ENCODE measurements at regions not wholly inside any gene's neighbourhood (a gene's known extent, or its start where the extent isn't known, plus 50 kb on each side); places are given as distances from the start of the nearest gene placed in this dataset.
"Not testable (repeated sequence)": the region's sequence is repeated elsewhere in the genome, so short reads cannot be mapped to it uniquely, and the experiment has no call there.

DNA sequence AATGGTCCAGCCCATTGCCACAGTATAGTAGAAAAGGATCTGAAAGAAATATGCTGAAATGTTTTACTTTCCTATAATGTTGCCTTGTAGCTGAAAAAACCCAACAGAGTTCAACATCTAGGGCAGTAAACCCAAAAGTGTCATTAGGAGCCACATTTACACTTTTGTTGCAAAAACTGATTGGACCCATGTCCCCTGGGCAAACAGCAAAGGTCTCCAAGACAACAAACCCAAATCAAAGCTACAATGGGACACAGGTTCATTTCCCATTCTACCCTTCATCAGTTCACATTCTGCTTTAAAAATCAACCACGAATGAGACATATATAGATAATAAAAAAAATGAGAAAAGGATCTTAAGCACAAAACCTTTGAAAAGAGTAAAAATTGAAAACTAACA is 744.8 kb downstream of the PCDH17 start:
- Histone ChIP-seq H3K27me3 (ENCODE audit: control insufficient read depth, insufficient read depth, low read length) (no peaks in the 10 kb centered on the region), H3K9me3 (ENCODE audit: control insufficient read depth, low read depth, low read length) (no peaks in the 10 kb centered on the region), H3K9ac (ENCODE audit: low read length) (no peak overlapping the region), H3K36me3 (ENCODE audit: control insufficient read depth, low read depth, low read length) (no peaks in the 10 kb centered on the region), H3K27ac (ENCODE audit: low read length) (no peak overlapping the region), H3K4me1 (ENCODE audit: control insufficient read depth, low read depth, low read length) (no peaks in the 10 kb centered on the region), H3K4me3 (ENCODE audit: low read length) (no peak overlapping the region)

DNA sequence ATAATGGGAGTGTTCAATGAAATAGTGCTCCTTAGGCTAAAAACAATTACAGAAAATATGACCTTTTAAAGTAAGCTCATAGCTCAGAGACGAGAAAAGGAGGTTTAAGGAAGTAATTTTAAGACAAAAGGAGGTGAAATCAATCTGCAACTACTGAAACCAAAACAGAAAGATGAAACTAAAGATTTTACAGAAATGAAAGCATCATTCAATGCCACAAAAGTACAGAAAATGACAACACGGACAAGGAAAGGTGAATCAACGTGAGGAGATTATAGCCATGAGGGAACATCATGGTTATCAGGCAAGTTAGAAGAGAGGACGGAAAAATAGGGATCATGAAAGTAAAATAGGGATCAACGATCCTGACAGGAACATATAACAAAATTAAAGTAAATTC is 745.2 kb downstream of the PCDH17 start:
- H3K9ac ChIP-seq (ENCODE audit: low read length): no peak overlapping the region
- no peak overlapping the region for H3K27ac ChIP-seq (ENCODE audit: low read length)
- H3K4me1 ChIP-seq (ENCODE audit: control insufficient read depth, low read depth, low read length): no peaks in the 10 kb centered on the region
- H3K36me3 ChIP-seq (ENCODE audit: control insufficient read depth, low read depth, low read length): no peaks in the 10 kb centered on the region
- H3K9me3 ChIP-seq (ENCODE audit: control insufficient read depth, low read depth, low read length): no peaks in the 10 kb centered on the region
- no peaks in the 10 kb centered on the region for H3K27me3 ChIP-seq (ENCODE audit: control insufficient read depth, insufficient read depth, low read length)
- no peak overlapping the region for H3K4me3 ChIP-seq (ENCODE audit: low read length)

DNA sequence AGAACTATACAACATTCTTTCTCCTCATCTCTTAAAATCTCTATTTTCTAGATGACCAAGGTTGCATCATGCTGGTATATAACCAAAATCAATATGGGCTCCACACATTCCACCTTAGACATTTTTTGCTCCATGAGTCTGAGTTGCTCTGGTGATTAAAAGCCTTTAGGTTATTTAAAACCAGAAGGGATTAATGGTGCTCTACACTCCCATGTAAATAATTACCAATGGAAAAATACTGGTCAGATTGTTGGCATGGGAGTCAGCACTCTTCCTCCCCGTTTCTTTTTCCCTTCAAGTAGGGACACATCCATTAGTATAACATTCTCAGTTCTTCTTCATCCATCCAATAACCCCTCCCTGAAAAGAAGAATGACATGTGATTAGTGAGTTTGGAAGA is 747.7 kb downstream of the PCDH17 start:
- H3K9ac ChIP-seq (ENCODE audit: low read length): no peak overlapping the region
- H3K4me1 ChIP-seq (ENCODE audit: control insufficient read depth, low read depth, low read length): no peaks in the 10 kb centered on the region
- H3K9me3 ChIP-seq (ENCODE audit: control insufficient read depth, low read depth, low read length): no peaks in the 10 kb centered on the region
- H3K4me3 ChIP-seq (ENCODE audit: low read length): no peak overlapping the region
- H3K36me3 ChIP-seq (ENCODE audit: control insufficient read depth, low read depth, low read length): no peaks in the 10 kb centered on the region
- H3K27ac ChIP-seq (ENCODE audit: low read length): no peak overlapping the region
- no peaks in the 10 kb centered on the region for H3K27me3 ChIP-seq (ENCODE audit: control insufficient read depth, insufficient read depth, low read length)

DNA sequence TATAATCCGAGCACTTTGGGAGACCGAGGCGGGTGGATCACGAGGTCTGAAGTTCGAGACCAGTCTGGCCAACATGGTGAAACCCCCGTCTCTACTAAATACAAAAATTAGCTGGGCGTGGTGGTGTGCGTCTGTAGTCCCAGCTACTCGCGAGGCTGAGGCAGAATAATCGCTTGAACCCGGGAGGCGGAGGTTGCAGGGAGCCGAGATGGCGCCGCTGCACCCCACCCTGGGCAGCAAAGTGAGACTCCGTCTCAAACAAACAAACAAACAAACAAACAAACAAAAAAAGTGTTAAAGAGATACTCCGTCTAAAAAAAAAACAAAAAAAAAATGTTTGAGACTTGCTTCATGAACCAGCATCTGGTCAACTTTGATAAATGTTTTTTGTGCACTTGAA is 753.8 kb downstream of the PCDH17 start:
- H3K36me3 ChIP-seq (ENCODE audit: control insufficient read depth, low read depth, low read length); H3K4me1 ChIP-seq (ENCODE audit: control insufficient read depth, low read depth, low read length); H3K27me3 ChIP-seq (ENCODE audit: control insufficient read depth, insufficient read depth, low read length); H3K27ac ChIP-seq (ENCODE audit: low read length); H3K9ac ChIP-seq (ENCODE audit: low read length); H3K4me3 ChIP-seq (ENCODE audit: low read length); H3K9me3 ChIP-seq (ENCODE audit: control insufficient read depth, low read depth, low read length): not testable (repeated sequence)

DNA sequence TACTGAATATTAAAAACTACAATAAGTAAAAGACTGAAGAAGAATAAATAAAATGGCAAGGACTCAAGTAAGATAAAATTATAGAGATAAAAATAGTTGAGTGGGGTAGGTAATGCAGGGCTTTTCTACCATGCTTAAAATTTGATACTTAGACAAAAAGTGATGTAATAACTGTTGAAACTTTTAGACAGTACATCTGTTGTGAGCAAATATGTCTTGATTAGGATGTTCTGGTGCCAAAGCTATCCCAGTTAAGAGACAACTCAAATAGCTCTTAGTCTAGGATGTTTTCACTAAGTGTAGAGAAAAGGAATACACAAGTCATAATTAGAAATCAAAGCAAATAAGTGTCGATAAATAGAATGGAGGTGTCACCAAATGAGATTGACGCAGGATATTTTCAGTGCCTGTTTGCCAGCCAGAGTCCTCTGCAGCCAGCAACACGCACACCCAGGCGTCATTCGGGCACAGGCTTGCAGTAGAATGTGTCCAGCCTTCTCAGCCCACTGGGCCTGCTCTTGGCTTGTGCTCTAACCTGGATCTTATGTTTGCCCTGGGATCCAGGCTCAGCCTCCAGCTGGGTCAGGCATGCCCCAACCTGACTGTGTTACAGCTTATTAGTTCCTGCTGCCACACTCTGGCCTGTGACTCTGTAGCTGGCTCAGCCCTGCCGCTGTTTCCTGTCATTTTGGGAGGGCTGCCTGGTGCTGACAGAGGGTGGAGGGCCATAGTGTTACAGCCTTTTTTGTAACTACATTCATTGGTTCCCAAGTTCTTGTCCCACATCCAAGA is 766.2 kb downstream of the PCDH17 start:
- no peaks in the 10 kb centered on the region for H3K27me3 ChIP-seq (ENCODE audit: control insufficient read depth, insufficient read depth, low read length)
- H3K9me3 ChIP-seq (ENCODE audit: control insufficient read depth, low read depth, low read length): peaks cover 7% of the 10 kb centered on the region
- H3K36me3 ChIP-seq (ENCODE audit: control insufficient read depth, low read depth, low read length): no peaks in the 10 kb centered on the region
- no peak overlapping the region for H3K9ac ChIP-seq (ENCODE audit: low read length)
- H3K4me1 ChIP-seq (ENCODE audit: control insufficient read depth, low read depth, low read length): no peaks in the 10 kb centered on the region
- H3K4me3 ChIP-seq (ENCODE audit: low read length): no peak overlapping the region
- H3K27ac ChIP-seq (ENCODE audit: low read length): no peak overlapping the region

DNA sequence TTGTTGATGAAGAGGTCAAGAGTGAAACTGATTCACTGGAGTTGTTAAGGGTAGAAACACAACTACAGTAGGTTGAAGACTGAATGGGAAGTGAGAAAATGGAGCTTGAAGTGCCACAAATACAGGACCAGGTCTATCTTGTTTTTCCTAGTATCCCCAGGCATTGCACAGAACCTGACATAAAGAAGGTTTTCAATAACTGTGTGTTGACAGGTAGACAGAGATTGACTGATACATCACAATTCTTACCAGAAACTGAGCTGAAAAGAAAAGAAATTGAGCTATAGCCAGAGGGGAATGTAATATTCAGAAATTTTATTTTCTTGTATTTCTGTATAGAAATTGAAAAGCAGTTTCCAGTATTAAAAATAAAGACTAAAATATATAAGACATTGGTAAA is 767.7 kb downstream of the PCDH17 start:
- H3K36me3 ChIP-seq (ENCODE audit: control insufficient read depth, low read depth, low read length): no peaks in the 10 kb centered on the region
- H3K4me3 ChIP-seq (ENCODE audit: low read length): no peak overlapping the region
- peaks cover 7% of the 10 kb centered on the region for H3K9me3 ChIP-seq (ENCODE audit: control insufficient read depth, low read depth, low read length)
- no peaks in the 10 kb centered on the region for H3K27me3 ChIP-seq (ENCODE audit: control insufficient read depth, insufficient read depth, low read length)
- H3K27ac ChIP-seq (ENCODE audit: low read length): no peak overlapping the region
- H3K4me1 ChIP-seq (ENCODE audit: control insufficient read depth, low read depth, low read length): no peaks in the 10 kb centered on the region
- no peak overlapping the region for H3K9ac ChIP-seq (ENCODE audit: low read length)

DNA sequence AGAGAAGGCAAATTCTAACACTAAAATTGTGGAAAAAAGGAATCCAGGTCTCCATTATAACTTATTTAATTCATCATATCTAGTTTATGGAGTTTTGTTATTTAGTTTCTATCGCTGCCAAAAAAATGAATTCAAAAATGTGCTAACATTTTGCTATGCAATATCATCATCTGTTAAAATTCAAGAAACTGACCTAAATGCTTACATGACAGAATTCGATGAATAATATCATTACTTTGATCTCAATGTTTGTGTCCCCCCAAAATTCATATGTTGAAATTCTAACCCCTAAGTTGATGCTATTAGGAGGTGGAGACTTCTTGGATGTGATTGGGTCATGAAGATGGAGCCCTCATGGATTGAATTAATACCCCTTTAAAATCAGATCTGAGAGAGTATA is 775.0 kb downstream of the PCDH17 start:
- H3K9me3 ChIP-seq (ENCODE audit: control insufficient read depth, low read depth, low read length): no peaks in the 10 kb centered on the region
- no peaks in the 10 kb centered on the region for H3K4me1 ChIP-seq (ENCODE audit: control insufficient read depth, low read depth, low read length)
- H3K36me3 ChIP-seq (ENCODE audit: control insufficient read depth, low read depth, low read length): no peaks in the 10 kb centered on the region
- no peak overlapping the region for H3K4me3 ChIP-seq (ENCODE audit: low read length)
- no peaks in the 10 kb centered on the region for H3K27me3 ChIP-seq (ENCODE audit: control insufficient read depth, insufficient read depth, low read length)
- no peak overlapping the region for H3K9ac ChIP-seq (ENCODE audit: low read length)
- no peak overlapping the region for H3K27ac ChIP-seq (ENCODE audit: low read length)

DNA sequence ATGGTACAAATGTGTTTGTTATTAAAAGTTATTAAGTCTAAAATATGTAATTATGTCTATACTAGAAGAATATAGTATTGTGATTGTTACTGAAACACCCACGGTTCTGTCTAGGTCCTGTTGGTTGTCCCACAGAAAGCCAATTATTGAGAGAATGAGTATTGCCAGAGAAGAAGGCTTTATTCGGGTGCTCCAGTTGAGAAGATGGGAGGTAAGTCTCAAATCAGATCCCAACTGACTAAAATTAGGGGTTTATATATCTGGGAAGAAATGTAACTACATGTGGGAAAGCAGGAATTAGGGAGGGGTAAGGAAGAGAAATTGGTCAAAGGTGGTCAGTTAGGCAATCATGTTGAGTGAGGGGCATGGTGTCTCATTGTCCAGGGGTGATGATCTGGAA is 798.4 kb downstream of the PCDH17 start:
- H3K27me3 ChIP-seq (ENCODE audit: control insufficient read depth, insufficient read depth, low read length): no peaks in the 10 kb centered on the region
- no peak overlapping the region for H3K4me3 ChIP-seq (ENCODE audit: low read length)
- H3K4me1 ChIP-seq (ENCODE audit: control insufficient read depth, low read depth, low read length): no peaks in the 10 kb centered on the region
- H3K36me3 ChIP-seq (ENCODE audit: control insufficient read depth, low read depth, low read length): no peaks in the 10 kb centered on the region
- H3K9ac ChIP-seq (ENCODE audit: low read length): no peak overlapping the region
- H3K27ac ChIP-seq (ENCODE audit: low read length): no peak overlapping the region
- peaks cover 18% of the 10 kb centered on the region for H3K9me3 ChIP-seq (ENCODE audit: control insufficient read depth, low read depth, low read length)

DNA sequence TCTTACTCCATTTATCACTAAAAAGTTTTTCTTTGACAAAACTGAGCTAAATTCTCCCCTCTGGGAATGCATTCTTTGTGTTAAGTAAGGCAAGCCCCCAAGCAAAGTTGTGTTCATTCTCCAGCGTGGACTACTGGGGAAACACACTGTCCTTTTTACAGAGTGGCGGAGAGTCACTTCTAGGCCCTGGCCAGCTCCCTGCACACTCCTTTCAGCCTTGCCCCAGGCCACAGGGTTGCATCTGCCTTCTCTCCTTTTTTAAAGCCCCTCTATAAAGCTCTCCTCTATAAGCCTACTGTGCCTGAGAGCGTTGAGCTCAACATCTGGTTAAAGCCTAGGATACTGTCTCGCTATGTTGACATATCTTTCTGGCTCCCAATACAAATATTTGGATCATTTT is 803.4 kb downstream of the PCDH17 start:
- no peak overlapping the region for H3K9ac ChIP-seq (ENCODE audit: low read length)
- no peaks in the 10 kb centered on the region for H3K36me3 ChIP-seq (ENCODE audit: control insufficient read depth, low read depth, low read length)
- peaks cover 8% of the 10 kb centered on the region for H3K9me3 ChIP-seq (ENCODE audit: control insufficient read depth, low read depth, low read length)
- no peaks in the 10 kb centered on the region for H3K27me3 ChIP-seq (ENCODE audit: control insufficient read depth, insufficient read depth, low read length)
- H3K4me1 ChIP-seq (ENCODE audit: control insufficient read depth, low read depth, low read length): no peaks in the 10 kb centered on the region
- no peak overlapping the region for H3K27ac ChIP-seq (ENCODE audit: low read length)
- H3K4me3 ChIP-seq (ENCODE audit: low read length): no peak overlapping the region

DNA sequence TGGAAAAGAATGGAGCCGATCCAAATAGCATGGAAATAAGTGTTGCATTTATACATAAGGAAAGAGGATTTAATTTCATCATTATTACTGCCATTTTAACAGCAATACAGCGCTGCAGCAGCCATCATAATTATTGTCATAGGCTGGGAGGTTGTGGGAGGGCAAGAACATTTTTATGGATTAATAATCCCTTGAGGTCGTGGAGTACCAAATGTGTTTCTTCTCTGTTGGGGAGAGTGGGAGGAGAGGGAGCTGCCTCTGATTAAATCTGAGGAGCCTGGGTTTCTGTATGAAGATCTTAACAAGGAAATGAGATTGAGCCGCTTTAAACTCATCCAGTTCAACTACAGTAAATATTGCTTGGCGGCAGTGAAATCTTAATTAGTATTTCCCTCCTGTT is 805.9 kb downstream of the PCDH17 start:
- no peaks in the 10 kb centered on the region for H3K9me3 ChIP-seq (ENCODE audit: control insufficient read depth, low read depth, low read length)

DNA sequence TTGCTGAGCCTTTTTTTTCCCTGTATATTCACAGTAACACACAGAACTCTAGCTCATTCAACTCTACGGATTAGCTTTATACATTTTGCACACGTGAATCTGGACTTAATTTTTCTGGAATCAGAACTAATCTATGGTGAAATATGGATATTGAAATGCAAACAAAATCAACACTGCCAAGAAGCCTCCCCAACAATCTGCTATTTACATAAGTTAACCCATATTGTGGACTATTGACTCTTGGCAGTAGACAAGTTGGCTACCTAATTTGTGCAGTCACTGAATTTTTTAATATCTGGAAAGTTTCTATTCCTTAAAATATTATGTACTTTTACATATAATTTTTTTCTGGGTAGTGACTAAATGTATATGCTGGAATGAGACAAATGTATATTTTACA is 815.4 kb downstream of the PCDH17 start:
- Histone ChIP-seq H3K36me3 (ENCODE audit: control insufficient read depth, low read depth, low read length) (no peaks in the 10 kb centered on the region), H3K9ac (ENCODE audit: low read length) (no peak overlapping the region), H3K4me1 (ENCODE audit: control insufficient read depth, low read depth, low read length) (peaks cover 5% of the 10 kb centered on the region), H3K9me3 (ENCODE audit: control insufficient read depth, low read depth, low read length) (no peaks in the 10 kb centered on the region), H3K27ac (ENCODE audit: low read length) (no peak overlapping the region), H3K4me3 (ENCODE audit: low read length) (no peak overlapping the region), H3K27me3 (ENCODE audit: control insufficient read depth, insufficient read depth, low read length) (no peaks in the 10 kb centered on the region)

More for the DNA sequence above, 805.9 kb downstream of the PCDH17 start:
- Histone ChIP-seq H3K9ac (ENCODE audit: low read length) (no peak overlapping the region), H3K4me3 (ENCODE audit: low read length) (no peak overlapping the region), H3K36me3 (ENCODE audit: control insufficient read depth, low read depth, low read length) (no peaks in the 10 kb centered on the region), H3K27ac (ENCODE audit: low read length) (no peak overlapping the region), H3K4me1 (ENCODE audit: control insufficient read depth, low read depth, low read length) (no peaks in the 10 kb centered on the region), H3K27me3 (ENCODE audit: control insufficient read depth, insufficient read depth, low read length) (no peaks in the 10 kb centered on the region)

DNA sequence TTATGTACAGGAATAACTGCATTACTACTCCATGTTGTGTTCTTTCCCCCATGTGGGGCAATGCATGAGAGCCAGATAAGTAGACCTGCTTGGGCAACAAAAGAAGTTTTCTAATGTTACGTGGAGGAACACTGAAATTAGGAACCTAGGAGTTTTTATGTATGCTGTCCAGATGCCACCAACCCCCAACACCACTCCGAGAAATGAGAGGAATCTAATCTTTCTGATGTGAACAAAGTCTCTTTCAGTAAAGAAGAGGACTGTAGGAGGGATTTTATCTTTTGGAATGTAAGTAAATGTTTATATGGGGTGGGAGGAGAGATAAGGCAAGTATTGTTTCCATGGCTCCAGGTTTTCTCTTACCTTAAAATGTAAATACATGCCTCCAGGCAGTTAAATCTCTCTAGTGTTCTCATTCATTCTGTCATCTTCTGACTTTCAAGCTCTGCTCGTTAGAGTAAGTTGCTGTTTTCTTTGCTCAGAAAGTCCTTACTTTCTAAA is 820.6 kb downstream of the PCDH17 start:
- H3K36me3 ChIP-seq (ENCODE audit: control insufficient read depth, low read depth, low read length): no peaks in the 10 kb centered on the region
- H3K27ac ChIP-seq (ENCODE audit: low read length): no peak overlapping the region
- no peaks in the 10 kb centered on the region for H3K9me3 ChIP-seq (ENCODE audit: control insufficient read depth, low read depth, low read length)
- no peaks in the 10 kb centered on the region for H3K4me1 ChIP-seq (ENCODE audit: control insufficient read depth, low read depth, low read length)
- H3K4me3 ChIP-seq (ENCODE audit: low read length): no peak overlapping the region
- no peak overlapping the region for H3K9ac ChIP-seq (ENCODE audit: low read length)
- no peaks in the 10 kb centered on the region for H3K27me3 ChIP-seq (ENCODE audit: control insufficient read depth, insufficient read depth, low read length)

All from iPS-18a (cell line).